WTC11 (cell line): ENCODE measurements at regions not wholly inside any gene's neighbourhood (a gene's known extent, or its start where the extent isn't known, plus 50 kb on each side); places are given as distances from the start of the nearest gene placed in this dataset.

Experiments
- ATAC-seq: fragments of 200-7000 bp; cut with Tn5 transposase; 2 replicates; pipeline ENCODE4 v1.10.0; 2021; ENCODE audit warnings: mild to moderate bottlenecking, moderate library complexity
- CTCF ChIA-PET: fragments of 300-600 bp; sonication (Branson Sonifier 250); formaldehyde crosslinking; loops from one replicate; lab custom pipeline; 2021; ENCODE audit warnings: antibody characterized with exemption; lab: Charles Lee
- POLR2A ChIA-PET: fragments of 350-600 bp; sonication (Branson Sonifier 250); formaldehyde crosslinking; loops from one replicate; lab custom pipeline; 2021; ENCODE audit warnings: antibody characterized with exemption; lab: Charles Lee
- DNase-seq: peaks from one replicate; pipeline ENCODE4 v3.0.0; 2021; ENCODE audit warnings: low spot score
- H3K27ac Mint-ChIP-seq: 2 replicates; pipeline ENCODE4 v1.8.0; 2021; ENCODE audit warnings: mixed read lengths
- H3K27me3 Mint-ChIP-seq: 2 replicates; pipeline ENCODE4 v1.8.0; 2021; ENCODE audit warnings: low read depth, mild to moderate bottlenecking, moderate library complexity, mixed read lengths
- H3K36me3 Mint-ChIP-seq: 2 replicates; pipeline ENCODE4 v1.8.0; 2021; ENCODE audit warnings: mixed read lengths
- H3K4me1 Mint-ChIP-seq: 2 replicates; pipeline ENCODE4 v1.8.0; 2022; ENCODE audit warnings: mixed read lengths
- H3K4me3 Mint-ChIP-seq: 2 replicates; pipeline ENCODE4 v1.8.0; 2021; ENCODE audit warnings: mild to moderate bottlenecking, moderate library complexity, mixed read lengths
- H3K9me3 Mint-ChIP-seq: 2 replicates; pipeline ENCODE4 v1.8.0; 2021; ENCODE audit warnings: mixed read lengths
- AFF4 ChIP-seq: sonication (generic); formaldehyde crosslinking; IDR thresholded peaks from 2 replicates; pipeline ENCODE4 v1.8.1; 2023; ENCODE audit warnings: mild to moderate bottlenecking, missing genetic modification reagents, borderline replicate concordance
- ARID4B ChIP-seq: sonication (generic); formaldehyde crosslinking; IDR thresholded peaks from 2 replicates; pipeline ENCODE4 v1.8.0; 2023; ENCODE audit warnings: missing genetic modification reagents, mild to moderate bottlenecking, borderline replicate concordance
- ATF3 ChIP-seq: sonication (generic); formaldehyde crosslinking; conservative IDR thresholded peaks from 2 replicates; pipeline ENCODE4 v1.8.1; 2022; ENCODE audit warnings: mild to moderate bottlenecking, missing genetic modification reagents
- ATF6 ChIP-seq: sonication (generic); formaldehyde crosslinking; IDR thresholded peaks from 2 replicates; pipeline ENCODE4 v1.8.1; 2023; ENCODE audit warnings: mild to moderate bottlenecking, missing genetic modification reagents
- CREM ChIP-seq: sonication (generic); formaldehyde crosslinking; IDR thresholded peaks from 2 replicates; pipeline ENCODE4 v1.8.1; 2022; ENCODE audit warnings: mild to moderate bottlenecking, missing genetic modification reagents, moderate library complexity
- FOXK1 ChIP-seq: sonication (generic); formaldehyde crosslinking; IDR thresholded peaks from 2 replicates; pipeline ENCODE4 v1.8.0; 2022; ENCODE audit warnings: mild to moderate bottlenecking, moderate library complexity, missing genetic modification reagents
- IRF1 ChIP-seq: sonication (generic); formaldehyde crosslinking; IDR thresholded peaks from 2 replicates; pipeline ENCODE4 v1.8.0; 2023; ENCODE audit warnings: missing genetic modification reagents
- SMAD3 ChIP-seq: sonication (generic); formaldehyde crosslinking; IDR thresholded peaks from 2 replicates; pipeline ENCODE4 v1.8.0; 2022; ENCODE audit warnings: missing genetic modification reagents, mild to moderate bottlenecking, borderline replicate concordance
- TCF7 ChIP-seq: sonication (generic); formaldehyde crosslinking; IDR thresholded peaks from 2 replicates; pipeline ENCODE4 v1.8.0; 2022; ENCODE audit warnings: mild to moderate bottlenecking, low read depth, missing genetic modification reagents, moderate library complexity
- ZNF121 ChIP-seq: sonication (generic); formaldehyde crosslinking; IDR thresholded peaks from 2 replicates; pipeline ENCODE4 v1.8.0; 2023; ENCODE audit warnings: missing genetic modification reagents
- ZNF423 ChIP-seq: fragments of 250-450 bp; sonication (Bioruptor Pico); IDR thresholded peaks from 2 replicates; pipeline ENCODE4 v2.1.2; 2022; ENCODE audit warnings: mild to moderate bottlenecking, moderate library complexity
- TF ChIP-seq, protein P1 (sequence below): sonication (generic); formaldehyde crosslinking; IDR thresholded peaks from 2 replicates; pipeline ENCODE4 v1.8.1; 2023; ENCODE audit warnings: mild to moderate bottlenecking, missing genetic modification reagents, moderate library complexity
- TF ChIP-seq, protein P2 (sequence below): fragments of 200-600 bp; IDR thresholded peaks from 2 replicates; pipeline ENCODE4 v1.8.0; 2022; ENCODE audit warnings: antibody characterized with exemption
- TF ChIP-seq, protein P3 (sequence below): fragments of 250-450 bp; sonication (Bioruptor Pico); IDR thresholded peaks from 2 replicates; pipeline ENCODE4 v1.9.0; 2021; ENCODE audit warnings: moderate library complexity, mild to moderate bottlenecking, inconsistent platforms, borderline replicate concordance

GRCh38 chr1:39098546-39099250, 72.5 kb downstream of the NDUFS5 start:
- no peaks in the 10 kb centered on the region for H3K27me3 Mint-ChIP-seq

More at GRCh38 chr1:39098546-39099250, 72.5 kb downstream of the NDUFS5 start:
- Mint-ChIP-seq H3K9me3 (no peaks in the 10 kb centered on the region), H3K4me3 (no peak overlapping the region), H3K27ac (peak overlapping the region; percentile 83; the same call in 1 of the 2 replicates), H3K4me1 (peaks cover 21% of the 10 kb centered on the region), H3K36me3 (no peaks in the 10 kb centered on the region)
- DNase-seq, result peak; percentile 76
- TF ChIP-seq ATF3 (CRISPR knock-in tag), result no peak
- no peak for TF ChIP-seq IRF1 (CRISPR knock-in tag)
- TF ChIP-seq, protein P1, sequence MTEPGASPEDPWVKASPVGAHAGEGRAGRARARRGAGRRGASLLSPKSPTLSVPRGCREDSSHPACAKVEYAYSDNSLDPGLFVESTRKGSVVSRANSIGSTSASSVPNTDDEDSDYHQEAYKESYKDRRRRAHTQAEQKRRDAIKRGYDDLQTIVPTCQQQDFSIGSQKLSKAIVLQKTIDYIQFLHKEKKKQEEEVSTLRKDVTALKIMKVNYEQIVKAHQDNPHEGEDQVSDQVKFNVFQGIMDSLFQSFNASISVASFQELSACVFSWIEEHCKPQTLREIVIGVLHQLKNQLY, result no peak
- 0 out of 2 replicates have a peak, but pooled peaks have one; percentile 22 for TF ChIP-seq CREM (CRISPR knock-in tag)
- TF ChIP-seq, protein P2, sequence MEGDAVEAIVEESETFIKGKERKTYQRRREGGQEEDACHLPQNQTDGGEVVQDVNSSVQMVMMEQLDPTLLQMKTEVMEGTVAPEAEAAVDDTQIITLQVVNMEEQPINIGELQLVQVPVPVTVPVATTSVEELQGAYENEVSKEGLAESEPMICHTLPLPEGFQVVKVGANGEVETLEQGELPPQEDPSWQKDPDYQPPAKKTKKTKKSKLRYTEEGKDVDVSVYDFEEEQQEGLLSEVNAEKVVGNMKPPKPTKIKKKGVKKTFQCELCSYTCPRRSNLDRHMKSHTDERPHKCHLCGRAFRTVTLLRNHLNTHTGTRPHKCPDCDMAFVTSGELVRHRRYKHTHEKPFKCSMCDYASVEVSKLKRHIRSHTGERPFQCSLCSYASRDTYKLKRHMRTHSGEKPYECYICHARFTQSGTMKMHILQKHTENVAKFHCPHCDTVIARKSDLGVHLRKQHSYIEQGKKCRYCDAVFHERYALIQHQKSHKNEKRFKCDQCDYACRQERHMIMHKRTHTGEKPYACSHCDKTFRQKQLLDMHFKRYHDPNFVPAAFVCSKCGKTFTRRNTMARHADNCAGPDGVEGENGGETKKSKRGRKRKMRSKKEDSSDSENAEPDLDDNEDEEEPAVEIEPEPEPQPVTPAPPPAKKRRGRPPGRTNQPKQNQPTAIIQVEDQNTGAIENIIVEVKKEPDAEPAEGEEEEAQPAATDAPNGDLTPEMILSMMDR, result peak; percentile 42; the same call in 1 of the 2 replicates
- no peak for TF ChIP-seq ZNF121 (CRISPR knock-in tag)
- TF ChIP-seq, protein P3, sequence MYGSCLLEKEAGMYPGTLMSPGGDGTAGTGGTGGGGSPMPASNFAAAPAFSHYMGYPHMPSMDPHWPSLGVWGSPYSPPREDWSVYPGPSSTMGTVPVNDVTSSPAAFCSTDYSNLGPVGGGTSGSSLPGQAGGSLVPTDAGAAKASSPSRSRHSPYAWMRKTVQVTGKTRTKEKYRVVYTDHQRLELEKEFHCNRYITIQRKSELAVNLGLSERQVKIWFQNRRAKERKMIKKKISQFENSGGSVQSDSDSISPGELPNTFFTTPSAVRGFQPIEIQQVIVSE (CRISPR knock-in tag), result no peak
- peak; percentile 61; the same call in 1 of the 2 replicates for TF ChIP-seq ZNF423 (CRISPR knock-in tag)
- TF ChIP-seq AFF4 (CRISPR knock-in tag), result no peak
- TF ChIP-seq ATF6 (CRISPR knock-in tag), result no peak
- no peak for TF ChIP-seq TCF7 (CRISPR knock-in tag)
- no peak for TF ChIP-seq FOXK1 (CRISPR knock-in tag)
- TF ChIP-seq ARID4B (CRISPR knock-in tag), result no peak
- no peak for TF ChIP-seq SMAD3 (CRISPR knock-in tag)
- peak; percentile 85 for ATAC-seq
- ChIA-PET CTCF (interaction anchor here (0.6 to 3.7 kb wide), 75 partner anchors 9 to 508 kb away, joined by 3 to 131 read pairs (median 4); partner anchors contain the start of genes BMP8A, MACF1 and RRAGC), POLR2A (interaction anchor here (1.0 kb wide), 1 partner anchor 34 kb away, joined by 3 read pairs; no protein-coding TSS in a partner anchor)
